GM12872 (cell line): ENCODE measurements at regions not wholly inside any gene's neighbourhood (a gene's known extent, or its start where the extent isn't known, plus 50 kb on each side); places are given as distances from the start of the nearest gene placed in this dataset.

ENCODE experiments used
- CTCF ChIP-seq: IDR thresholded peaks from 3 replicates; pipeline ENCODE4 v1.5.1; 2011; ENCODE audit warnings: low read depth, mild to moderate bottlenecking, low read length, moderate library complexity; ENCODE audit not compliant: insufficient read depth

- TF ChIP-seq CTCF, result no peak
These were observed 59.4 kb upstream of the PRKG2 start for GRCh38 chr4:81274460-81274859.

- no peak for TF ChIP-seq CTCF
These were observed 57.6 kb upstream of the PRKG2 start for GRCh38 chr4:81272671-81273070.
